ENCODE measurements at regions not wholly inside any gene's neighbourhood (a gene's known extent, or its start where the extent isn't known, plus 50 kb on each side); places are given as distances from the start of the nearest gene placed in this dataset.
"Not testable (repeated sequence)": the region's sequence is repeated elsewhere in the genome, so short reads cannot be mapped to it uniquely, and the experiment has no call there.

DNA sequence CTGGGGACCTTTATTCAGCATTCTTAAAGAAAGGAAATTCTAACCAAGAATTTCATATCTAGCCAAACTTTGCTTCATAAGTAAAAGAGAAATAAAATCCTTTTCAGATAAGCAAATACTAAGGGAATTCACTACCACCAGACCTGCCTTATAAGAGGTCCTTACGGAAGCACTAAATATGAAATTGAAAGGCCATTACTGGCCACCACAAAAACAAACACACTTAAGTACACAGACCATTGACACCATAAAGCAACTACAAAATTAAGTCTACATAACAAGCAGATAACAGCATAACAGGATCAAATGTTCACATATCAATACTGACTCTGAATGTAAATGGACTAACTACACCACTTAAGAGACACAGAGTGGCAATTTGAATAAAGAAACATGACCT is 361.4 kb upstream of the POU5F2 start:
- no peak for DNase-seq (ENCODE audit: low read depth)

GRCh38 chr5:94097384-94097783 is 356.0 kb upstream of the POU5F2 start:
- not testable (repeated sequence) for DNase-seq (ENCODE audit: low read depth)

DNA sequence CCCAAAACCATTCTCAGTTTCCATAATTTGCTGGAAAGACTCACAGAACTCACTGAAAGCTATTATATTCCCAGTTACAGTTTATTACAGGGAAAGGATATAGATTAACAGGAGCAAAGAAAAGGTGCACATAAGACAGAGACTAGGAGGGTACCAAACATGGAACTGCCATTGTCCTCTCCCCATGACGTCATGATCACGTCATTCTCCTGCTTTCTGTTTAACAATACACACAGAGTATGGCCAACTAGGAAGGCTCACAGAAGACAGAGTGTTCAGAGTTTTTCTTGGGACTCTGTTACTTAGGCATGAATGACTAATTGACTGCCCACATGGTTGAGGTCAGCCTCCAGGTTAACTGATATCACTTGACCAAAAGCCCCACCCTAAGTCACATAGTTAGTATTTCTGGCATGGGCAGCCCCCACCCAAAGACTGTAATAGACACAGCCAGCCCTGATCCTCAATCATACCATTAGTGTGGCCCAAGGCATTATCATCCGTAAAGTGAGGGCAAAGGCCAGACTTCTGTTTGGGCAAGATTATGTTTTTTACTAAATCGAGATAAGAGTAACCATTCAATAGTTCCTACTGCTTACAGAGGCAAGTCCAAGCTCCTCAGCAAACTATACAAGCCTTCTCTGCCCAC is 353.5 kb upstream of the POU5F2 start:
- peak; percentile 44 for DNase-seq (ENCODE audit: low read depth)

GRCh38 chr5:94093300-94093699 is 351.9 kb upstream of the POU5F2 start:
- no peak for DNase-seq (ENCODE audit: low read depth)

- peak; percentile 15 for DNase-seq (ENCODE audit: low read depth)
Observed at GRCh38 chr5:94086635-94087034, 345.2 kb upstream of the POU5F2 start.

- no peak for DNase-seq (ENCODE audit: low read depth)
Observed at GRCh38 chr5:94086194-94086593, 344.8 kb upstream of the POU5F2 start.

GRCh38 chr5:94082405-94082804 is 341.0 kb upstream of the POU5F2 start:
- DNase-seq (ENCODE audit: low read depth), result no peak

GRCh38 chr5:94081088-94081487 is 339.7 kb upstream of the POU5F2 start:
- no peak for DNase-seq (ENCODE audit: low read depth)

- DNase-seq (ENCODE audit: low read depth), result no peak
Observed at GRCh38 chr5:94080390-94080789, 339.0 kb upstream of the POU5F2 start.

- DNase-seq (ENCODE audit: low read depth), result peak; percentile 19
Observed at GRCh38 chr5:94072116-94072515, 330.7 kb upstream of the POU5F2 start.

GRCh38 chr5:94066437-94067207 is 325.2 kb upstream of the POU5F2 start:
- DNase-seq (ENCODE audit: low read depth), result no peak

- no peak for DNase-seq (ENCODE audit: low read depth)
Observed at GRCh38 chr5:94064025-94064424, 322.6 kb upstream of the POU5F2 start.

DNA sequence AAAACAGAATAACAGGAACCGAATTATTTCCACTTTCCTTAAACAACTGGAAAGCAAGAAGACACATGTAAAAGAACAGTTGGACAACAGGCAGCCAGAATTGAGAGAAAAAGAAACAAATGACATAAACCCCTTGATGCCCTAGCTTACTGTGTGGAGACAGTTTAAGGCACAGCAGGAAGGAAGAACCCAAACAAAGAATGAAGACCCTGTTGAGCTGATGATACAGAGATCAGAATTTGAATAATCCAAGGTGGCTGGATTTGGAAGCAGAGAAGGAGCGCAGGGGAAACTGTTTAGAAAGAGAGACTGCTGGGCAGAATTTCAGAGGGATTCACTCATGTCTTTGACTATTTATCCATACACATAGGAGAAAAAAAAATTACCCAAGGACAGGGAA is 316.3 kb upstream of the POU5F2 start:
- no peak for DNase-seq (ENCODE audit: low read depth)

- no peak for DNase-seq (ENCODE audit: low read depth)
Observed at GRCh38 chr5:94057217-94057616, 315.8 kb upstream of the POU5F2 start.

DNA sequence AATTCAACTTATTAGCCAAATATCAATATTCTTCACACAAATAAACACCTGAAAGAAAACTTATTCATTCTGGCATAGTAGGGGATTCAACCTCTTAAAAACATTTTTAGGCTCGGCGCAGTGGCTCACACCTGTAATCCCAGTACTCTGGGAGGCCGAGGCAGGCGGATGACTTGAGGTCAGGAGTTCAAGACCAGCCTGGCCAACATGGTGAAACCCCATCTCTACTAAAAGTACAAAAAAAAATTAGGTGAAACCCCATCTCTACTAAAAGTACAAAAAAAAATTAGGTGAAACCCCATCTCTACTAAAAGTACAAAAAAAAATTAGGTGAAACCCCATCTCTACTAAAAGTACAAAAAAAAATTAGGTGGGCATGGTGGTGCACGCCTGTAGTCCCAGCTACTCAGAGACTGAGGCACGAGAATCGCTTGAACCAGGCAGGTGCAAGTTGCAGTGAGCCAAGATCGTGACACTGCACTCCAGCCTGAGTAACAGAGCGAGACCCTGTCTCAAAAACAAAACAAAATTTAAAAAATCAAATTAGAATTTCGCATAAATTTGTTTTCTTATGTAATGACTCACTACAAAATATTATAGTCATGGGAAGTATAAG is 308.0 kb upstream of the POU5F2 start:
- not testable (repeated sequence) for DNase-seq (ENCODE audit: low read depth)

GRCh38 chr5:94045839-94046782 is 304.7 kb upstream of the POU5F2 start:
- DNase-seq (ENCODE audit: low read depth), result no peak

DNA sequence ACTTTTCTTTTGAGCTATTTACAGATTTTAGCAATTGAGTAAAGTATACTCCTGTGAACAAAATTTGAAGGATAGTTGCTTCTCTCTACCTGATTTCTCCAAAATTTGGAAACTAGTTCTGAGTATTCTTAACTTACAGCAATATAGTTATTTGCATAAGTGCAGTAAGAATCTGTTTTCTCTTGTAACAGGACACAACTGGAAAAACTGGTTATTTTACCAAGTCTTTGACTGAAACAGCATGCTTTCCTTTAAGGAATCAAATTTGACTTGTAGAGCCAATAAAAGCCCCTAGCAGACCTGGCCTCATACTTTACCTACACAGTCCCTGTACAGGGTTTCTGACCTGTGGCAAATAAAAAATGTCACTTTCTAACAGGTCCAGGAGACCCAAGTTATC is 301.9 kb upstream of the POU5F2 start:
- DNase-seq (ENCODE audit: low read depth), result no peak

GRCh38 chr5:94040591-94041148 is 299.3 kb upstream of the POU5F2 start:
- no peak for DNase-seq (ENCODE audit: low read depth)

DNA sequence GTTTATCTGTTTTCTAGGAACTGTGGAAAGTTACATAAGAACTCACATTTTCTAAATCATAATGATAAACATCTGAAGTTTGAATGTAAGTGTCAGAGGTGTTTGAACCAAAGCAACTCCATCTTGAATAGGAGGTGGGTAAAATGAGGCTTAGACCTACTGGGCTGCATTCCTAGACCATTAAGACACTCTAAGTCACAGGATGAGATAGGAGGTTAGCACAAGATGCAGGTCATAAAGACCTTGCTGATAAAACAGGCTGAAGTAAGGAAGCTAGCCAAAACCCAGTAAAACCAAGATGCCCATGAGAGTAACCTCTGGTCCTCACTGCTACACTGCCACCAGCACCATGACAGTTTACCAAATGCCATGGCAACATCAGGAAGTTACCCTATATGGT is 297.7 kb upstream of the POU5F2 start:
- no peak for DNase-seq (ENCODE audit: low read depth)

DNA sequence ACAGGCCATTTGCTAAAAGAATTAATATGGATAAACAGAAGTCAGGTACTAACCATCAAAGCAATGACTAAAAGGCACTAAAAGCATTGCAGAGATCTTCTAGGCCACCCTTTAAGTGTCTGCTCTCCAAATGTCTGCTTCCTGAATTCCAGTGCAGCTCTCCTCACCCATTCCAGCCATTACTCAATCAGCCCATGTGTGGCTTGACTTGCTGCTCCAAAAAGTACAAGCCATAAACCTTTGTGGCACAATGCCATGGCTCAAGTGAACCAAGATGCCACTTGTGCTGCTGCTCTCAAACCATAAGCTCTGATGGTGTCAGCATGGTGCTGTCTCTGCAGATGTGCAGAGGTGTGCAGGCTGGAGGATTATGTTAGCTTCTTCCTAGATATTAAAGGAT is 290.2 kb upstream of the POU5F2 start:
- peak; percentile 12 for DNase-seq (ENCODE audit: low read depth)

- DNase-seq (ENCODE audit: low read depth), result no peak
Observed at GRCh38 chr5:94028001-94028400, 286.6 kb upstream of the POU5F2 start.
